Fibroblast of pulmonary artery (primary cell): ENCODE measurements at regions not wholly inside any gene's neighbourhood (a gene's known extent, or its start where the extent isn't known, plus 50 kb on each side); places are given as distances from the start of the nearest gene placed in this dataset.
A peak's percentile ranks its signal among the peaks of the same experiment; 100 is the strongest.

Experiments
- DNase-seq: peaks from one replicate; pipeline ENCODE4 v3.0.0-alpha.2; 2010; ENCODE audit warnings: low read depth
- H3K4me3 ChIP-seq: replicated peaks from 2 replicates; pipeline ENCODE4 v1.5.1; 2011; ENCODE audit warnings: low read depth, mild to moderate bottlenecking, control low read depth, low read length, moderate library complexity
- TF ChIP-seq, protein P1 (sequence below): IDR thresholded peaks from 2 replicates; pipeline ENCODE4 v1.5.1; 2011; ENCODE audit warnings: mild to moderate bottlenecking, control low read depth, low read length, inconsistent platforms; ENCODE audit errors: missing control alignments

DNA sequence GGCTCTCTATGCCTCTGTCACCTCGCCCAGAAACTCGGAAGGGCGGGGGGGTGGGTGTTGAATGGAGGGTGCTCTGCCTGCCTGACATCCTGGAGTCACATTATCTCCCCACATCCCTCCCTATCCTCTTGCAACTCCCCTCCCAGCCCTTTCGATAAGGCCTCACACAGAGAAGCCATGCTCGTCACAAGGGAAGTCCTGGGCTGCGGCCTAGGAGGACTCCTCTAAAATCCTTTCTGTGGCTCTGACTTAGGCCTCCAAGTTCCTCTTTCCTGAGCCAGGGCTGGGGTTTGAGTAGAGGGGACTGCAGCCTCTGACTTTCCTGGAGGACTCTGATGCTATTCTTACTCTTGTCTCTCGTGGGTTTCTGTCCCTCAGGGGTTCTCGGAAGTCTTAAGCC lies 75.0 kb upstream of the PKDCC start:
- no peak overlapping the region for H3K4me3 ChIP-seq
- DNase-seq, result no peak
- TF ChIP-seq, protein P1, sequence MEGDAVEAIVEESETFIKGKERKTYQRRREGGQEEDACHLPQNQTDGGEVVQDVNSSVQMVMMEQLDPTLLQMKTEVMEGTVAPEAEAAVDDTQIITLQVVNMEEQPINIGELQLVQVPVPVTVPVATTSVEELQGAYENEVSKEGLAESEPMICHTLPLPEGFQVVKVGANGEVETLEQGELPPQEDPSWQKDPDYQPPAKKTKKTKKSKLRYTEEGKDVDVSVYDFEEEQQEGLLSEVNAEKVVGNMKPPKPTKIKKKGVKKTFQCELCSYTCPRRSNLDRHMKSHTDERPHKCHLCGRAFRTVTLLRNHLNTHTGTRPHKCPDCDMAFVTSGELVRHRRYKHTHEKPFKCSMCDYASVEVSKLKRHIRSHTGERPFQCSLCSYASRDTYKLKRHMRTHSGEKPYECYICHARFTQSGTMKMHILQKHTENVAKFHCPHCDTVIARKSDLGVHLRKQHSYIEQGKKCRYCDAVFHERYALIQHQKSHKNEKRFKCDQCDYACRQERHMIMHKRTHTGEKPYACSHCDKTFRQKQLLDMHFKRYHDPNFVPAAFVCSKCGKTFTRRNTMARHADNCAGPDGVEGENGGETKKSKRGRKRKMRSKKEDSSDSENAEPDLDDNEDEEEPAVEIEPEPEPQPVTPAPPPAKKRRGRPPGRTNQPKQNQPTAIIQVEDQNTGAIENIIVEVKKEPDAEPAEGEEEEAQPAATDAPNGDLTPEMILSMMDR, result no peak

DNA sequence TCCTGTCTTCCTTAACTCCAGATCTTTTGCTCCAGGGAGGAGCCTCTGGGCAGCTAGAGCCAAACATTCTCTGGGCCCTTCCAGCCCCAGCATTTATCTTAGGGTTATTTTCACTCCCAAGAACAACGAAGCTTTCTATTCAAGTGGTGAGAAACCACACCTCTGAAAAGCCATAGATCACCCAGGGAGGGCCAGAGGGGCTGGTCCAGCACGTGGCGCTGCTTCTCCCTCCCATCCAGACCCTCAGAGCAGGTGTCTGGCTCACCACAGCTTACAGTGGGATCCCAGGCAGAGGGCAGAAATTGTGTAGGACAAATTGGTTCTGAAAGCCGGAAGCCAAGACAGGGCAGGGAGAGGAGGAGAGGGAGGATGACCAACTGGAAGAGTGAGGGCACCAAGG lies 74.0 kb upstream of the PKDCC start:
- no peak for DNase-seq
- TF ChIP-seq, protein P1, result no peak
- no peak overlapping the region for H3K4me3 ChIP-seq

DNA sequence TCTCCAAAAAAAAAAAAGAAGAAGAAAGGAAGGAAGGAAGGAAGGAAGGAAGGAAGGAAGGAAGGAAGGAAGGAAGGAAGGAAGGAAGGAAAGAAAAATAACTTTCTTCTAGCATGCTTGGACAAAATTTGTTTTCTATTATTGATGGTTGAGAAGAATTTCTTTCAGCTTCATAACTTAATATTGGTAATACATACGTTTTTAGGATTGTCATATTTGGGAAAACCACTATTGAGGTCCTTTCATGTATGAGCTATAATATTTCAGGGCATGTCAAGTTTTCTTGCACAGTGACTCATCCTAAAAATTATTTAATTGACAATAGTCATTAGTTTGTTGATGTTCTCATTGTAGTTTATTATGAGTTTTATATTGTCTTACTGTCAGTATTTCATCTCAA lies 66.4 kb upstream of the PKDCC start:
- no peak overlapping the region for H3K4me3 ChIP-seq
- DNase-seq, result no peak
- TF ChIP-seq, protein P1, result no peak

DNA sequence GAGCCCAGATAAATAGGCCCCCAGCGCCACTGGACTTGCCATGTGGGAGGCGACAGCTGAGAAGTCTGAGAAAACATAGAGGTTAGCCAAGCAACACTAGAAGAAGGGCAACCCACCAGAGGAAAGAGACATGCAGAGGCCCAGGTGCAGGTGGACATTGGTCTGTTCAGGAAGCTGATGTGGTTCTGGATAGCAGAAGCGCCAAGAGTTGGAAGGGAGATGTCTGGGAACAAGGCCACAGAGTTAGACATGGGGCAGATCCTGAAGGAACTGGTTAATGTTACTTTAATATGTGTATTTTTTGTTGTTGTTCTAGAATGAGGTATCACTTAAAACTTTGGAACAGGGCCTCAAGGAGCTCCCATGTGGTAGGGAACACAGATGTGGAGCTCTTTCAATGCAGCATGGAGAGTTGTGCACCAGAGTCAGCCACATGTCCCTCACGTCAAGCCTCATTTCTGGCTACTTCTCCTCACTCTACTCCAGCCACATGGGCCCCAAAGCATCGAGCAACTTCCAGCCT lies 62.2 kb upstream of the PKDCC start:
- TF ChIP-seq, protein P1, result no peak
- DNase-seq, result no peak
- no peak overlapping the region for H3K4me3 ChIP-seq

DNA sequence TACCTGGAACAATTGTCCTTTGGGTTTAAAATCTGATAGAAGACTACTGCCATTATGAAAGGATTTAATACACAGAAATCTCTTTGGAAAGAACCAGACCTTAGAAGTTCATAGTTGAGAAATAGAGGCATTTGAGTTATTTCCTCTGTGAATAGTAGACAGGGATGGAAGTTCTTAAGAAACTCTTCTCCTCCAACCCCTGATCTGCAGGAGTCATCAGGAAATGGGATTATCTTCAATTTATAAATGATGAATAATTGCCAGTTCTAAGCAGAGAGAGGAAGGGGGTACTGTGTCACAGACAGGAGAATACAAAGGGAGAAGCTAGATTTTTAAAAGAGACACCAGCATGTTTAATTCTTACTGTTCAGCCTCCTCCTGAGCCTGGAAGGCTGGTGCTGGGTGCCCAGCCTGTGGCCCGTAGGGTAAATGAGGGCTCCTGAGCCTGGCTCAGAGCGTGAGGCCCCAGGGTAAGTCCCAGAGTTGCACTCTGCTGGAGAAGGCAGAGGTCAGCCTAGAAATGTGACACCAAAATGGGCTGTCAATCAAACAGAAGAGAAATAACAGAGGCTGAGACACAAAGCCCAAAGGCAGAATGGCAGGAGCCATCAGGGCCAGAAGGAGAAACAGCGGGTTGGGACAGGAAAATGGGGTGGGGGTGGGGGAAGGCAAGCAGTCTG lies 58.2 kb upstream of the PKDCC start:
- peak; percentile 73 for DNase-seq
- TF ChIP-seq, protein P1, result no peak
- H3K4me3 ChIP-seq, result no peak overlapping the region

DNA sequence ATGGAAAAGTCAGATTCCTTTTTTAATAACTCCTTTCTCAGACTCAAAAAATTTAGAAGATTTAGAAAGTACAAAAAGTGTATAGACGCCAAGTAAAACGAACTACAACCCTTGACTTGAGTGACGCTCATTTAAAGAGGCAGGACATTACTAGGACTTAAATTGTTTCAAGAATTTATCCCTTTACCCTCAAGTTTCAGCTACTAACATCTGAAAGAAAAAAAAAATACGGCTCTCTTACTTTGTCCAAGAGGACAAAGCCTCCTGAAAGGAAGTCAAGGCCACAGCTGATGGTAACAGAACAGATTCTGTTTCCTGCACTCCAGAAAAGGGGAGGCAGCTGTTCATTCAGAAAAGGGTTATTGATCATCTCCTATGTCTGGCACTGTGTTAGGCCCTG lies 57.6 kb upstream of the PKDCC start:
- H3K4me3 ChIP-seq, result no peak overlapping the region
- no peak for DNase-seq
- TF ChIP-seq, protein P1, result no peak

DNA sequence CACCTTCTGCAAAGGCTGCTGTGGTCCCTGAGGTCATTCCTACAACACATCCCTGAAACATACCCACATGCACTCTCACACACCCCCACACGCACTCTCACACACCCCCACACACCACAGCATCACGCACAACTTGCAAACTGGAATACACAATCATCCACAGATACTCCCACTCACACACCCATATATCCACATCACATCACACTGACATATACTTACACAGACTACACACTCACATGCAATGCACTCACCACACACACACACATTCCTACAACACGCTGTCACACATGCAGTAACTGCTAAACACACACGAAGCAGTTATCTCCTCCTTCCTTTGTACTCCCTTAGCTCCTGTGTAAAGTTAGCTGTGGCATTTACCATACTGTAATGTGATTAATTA lies 57.1 kb upstream of the PKDCC start:
- peak; percentile 72 for DNase-seq
- TF ChIP-seq, protein P1, result no peak

More for the DNA sequence above, 57.1 kb upstream of the PKDCC start:
- H3K4me3 ChIP-seq, result no peak overlapping the region
